HCT116 (cell line): ENCODE measurements at regions not wholly inside any gene's neighbourhood (a gene's known extent, or its start where the extent isn't known, plus 50 kb on each side); places are given as distances from the start of the nearest gene placed in this dataset.

ENCODE experiments used
- ATAC-seq: fragments of 200-7000 bp; cut with Tn5 transposase; 2 replicates; pipeline ENCODE4 v1.9.1; 2020; ENCODE audit warnings: mild to moderate bottlenecking, moderate library complexity
- BruUV-seq: library from RNA; stranded (reverse); fragments of 400-500 nt; replicated peaks from 2 replicates; lab custom pipeline; 2021; lab: Mats Ljungman, UMichigan
- CTCF ChIA-PET: fragments of 300-600 bp; sonication (Branson Sonifier 250); formaldehyde crosslinking; loops from one replicate; lab custom pipeline; 2021; ENCODE audit warnings: antibody characterized with exemption; lab: Charles Lee
- POLR2A ChIA-PET: fragments of 300-600, 350-600 bp; sonication (Branson Sonifier 250); formaldehyde crosslinking; loops from one replicate; lab custom pipeline; 2021; ENCODE audit warnings: antibody characterized with exemption; lab: Charles Lee
- RAD21 ChIA-PET, 2 experiments: fragments of 300-600 bp; sonication (Branson Sonifier 250); formaldehyde crosslinking; loops; one replicate each; lab custom pipeline; 2023; ENCODE audit warnings: low total read pairs in 2 of 2; ENCODE audit not compliant: uncharacterized antibody in 2 of 2, unreplicated experiment in 2 of 2, low non-redundant PET in 1 of 2; lab: Charles Lee
- DNase-seq: peaks from one replicate; pipeline ENCODE4 v3.0.0-alpha.2; 2010; ENCODE audit warnings: low read depth, low spot score
- H2AFZ ChIP-seq: fragments of 200-600 bp; shearing (Covaris generic), sonication (generic); 2 replicates; pipeline ENCODE4 v1.6.1; 2017; ENCODE audit warnings: low read depth, mixed run types, mixed read lengths, antibody characterized with exemption, low read length; ENCODE audit not compliant: poor library complexity, severe bottlenecking
- H3K27ac ChIP-seq: 2 replicates; pipeline ENCODE4 v1.5.1; 2012; ENCODE audit warnings: low read depth, low read length
- H3K27me3 ChIP-seq: fragments of 200-600 bp; sonication (generic); 2 replicates; pipeline ENCODE4 v1.6.1; 2016; ENCODE audit warnings: mixed run types, low read length, mixed read lengths; ENCODE audit not compliant: insufficient read depth
- H3K36me3 ChIP-seq, 2 experiments: fragments of 200-500 bp in 1 of 2; fragments of 200-600 bp in 1 of 2; sonication (Bioruptor generic) in 1 of 2; sonication (generic) in 1 of 2; 2 replicates each; pipeline versions ENCODE4 v1.5.1 to v1.6.1; 2014 to 2016; ENCODE audit warnings: low read length in 2 of 2, inconsistent platforms in 1 of 2, mixed read lengths in 1 of 2, mixed run types in 1 of 2; ENCODE audit not compliant: insufficient read depth in 2 of 2, control insufficient read depth in 1 of 2
- H3K4me1 ChIP-seq, 2 experiments: fragments of 200-600 bp in 1 of 2; sonication (generic) in 1 of 2; 2 replicates each; pipeline versions ENCODE4 v1.5.1 to v1.6.1; 2012 to 2017; ENCODE audit warnings: low read length in 2 of 2, inconsistent platforms in 1 of 2, mild to moderate bottlenecking in 1 of 2, mixed read lengths in 1 of 2, mixed run types in 1 of 2, moderate library complexity in 1 of 2; ENCODE audit not compliant: insufficient read depth in 2 of 2, control insufficient read depth in 1 of 2
- H3K4me2 ChIP-seq: fragments of 200-600 bp; sonication (generic); 2 replicates; pipeline ENCODE4 v1.6.1; 2017; ENCODE audit warnings: mixed run types, low read length, mixed read lengths
- H3K4me3 ChIP-seq, 2 experiments: fragments of 200-600 bp in 1 of 2; sonication (generic) in 1 of 2; replicated peaks in 1 of 2; 2 replicates each; pipeline ENCODE4 v1.5.1; 2011 to 2016; ENCODE audit warnings: low read length in 2 of 2, control low read depth in 1 of 2, low read depth in 1 of 2, mild to moderate bottlenecking in 1 of 2, mixed read lengths in 1 of 2, mixed run types in 1 of 2
- H3K79me2 ChIP-seq: fragments of 200-600 bp; sonication (generic); 2 replicates; pipeline ENCODE4 v1.6.1; 2017; ENCODE audit warnings: mild to moderate bottlenecking, mixed run types, low read length, moderate library complexity, mixed read lengths; ENCODE audit not compliant: insufficient read depth
- H3K9ac ChIP-seq: fragments of 200-600 bp; sonication (generic); 2 replicates; pipeline ENCODE4 v1.6.1; 2016; ENCODE audit warnings: low read length, mixed read lengths
- H3K9me2 ChIP-seq: fragments of 200-600 bp; sonication (generic), shearing (Covaris generic); 2 replicates; pipeline ENCODE4 v1.6.1; 2017; ENCODE audit warnings: mixed run types, mild to moderate bottlenecking, moderate library complexity; ENCODE audit not compliant: insufficient read depth
- H3K9me3 ChIP-seq, 2 experiments: fragments of 200-500 bp in 1 of 2; fragments of 200-600 bp in 1 of 2; sonication (Bioruptor generic) in 1 of 2; sonication (generic) in 1 of 2; 2 replicates each; pipeline ENCODE4 v1.6.1; 2014 to 2017; ENCODE audit warnings: low read length in 2 of 2, mixed read lengths in 2 of 2, inconsistent platforms in 1 of 2, low read depth in 1 of 2, mild to moderate bottlenecking in 1 of 2, mixed run types in 1 of 2, moderate library complexity in 1 of 2; ENCODE audit not compliant: control insufficient read depth in 1 of 2, insufficient read depth in 1 of 2
- H4K20me1 ChIP-seq: fragments of 200-600 bp; sonication (generic), shearing (Covaris generic); 2 replicates; pipeline ENCODE4 v1.6.1; 2017; ENCODE audit warnings: mixed run types, mild to moderate bottlenecking, moderate library complexity; ENCODE audit not compliant: insufficient read depth
- ATF3 ChIP-seq: IDR thresholded peaks from 2 replicates; pipeline ENCODE4 v1.6.1; 2012
- CBX3 ChIP-seq: IDR thresholded peaks from 2 replicates; pipeline ENCODE4 v1.6.1; 2012; ENCODE audit warnings: low read depth
- CEBPB ChIP-seq: IDR thresholded peaks from 2 replicates; pipeline ENCODE4 v1.6.1; 2012; ENCODE audit warnings: low read depth
- EGR1 ChIP-seq: IDR thresholded peaks from 2 replicates; pipeline ENCODE4 v1.6.1; 2012; ENCODE audit warnings: low read depth
- ELF1 ChIP-seq: IDR thresholded peaks from 2 replicates; pipeline ENCODE4 v1.6.1; 2012; ENCODE audit warnings: low read depth, borderline replicate concordance
- EZH2 ChIP-seq: fragments of 200-600 bp; sonication (generic); IDR thresholded peaks from 2 replicates; pipeline ENCODE4 v1.6.1; 2017; ENCODE audit warnings: antibody characterized with exemption, mixed run types
- EZH2phosphoT487 ChIP-seq: fragments of 200-600 bp; IDR thresholded peaks from 2 replicates; pipeline ENCODE4 v1.6.1; 2018; ENCODE audit warnings: antibody characterized with exemption, borderline replicate concordance
- FOSL1 ChIP-seq: IDR thresholded peaks from 2 replicates; pipeline ENCODE4 v1.6.1; 2012; ENCODE audit warnings: low read depth
- POLR2A ChIP-seq: IDR thresholded peaks from 2 replicates; pipeline ENCODE4 v1.7.0; 2011; ENCODE audit warnings: borderline replicate concordance; ENCODE audit not compliant: insufficient read depth, insufficient read length; ENCODE audit errors: extremely low read depth
- POLR2AphosphoS5 ChIP-seq: IDR thresholded peaks from 2 replicates; pipeline ENCODE4 v1.6.1; 2011; ENCODE audit warnings: mild to moderate bottlenecking, low read depth, low read length, moderate library complexity
- RAD21 ChIP-seq: IDR thresholded peaks from 2 replicates; pipeline ENCODE4 v1.6.1; 2012; ENCODE audit warnings: low read depth, mild to moderate bottlenecking
- SIN3A ChIP-seq: IDR thresholded peaks from 2 replicates; pipeline ENCODE4 v1.6.1; 2012; ENCODE audit warnings: low read depth
- SP1 ChIP-seq: IDR thresholded peaks from 2 replicates; pipeline ENCODE4 v1.6.1; 2012; ENCODE audit warnings: low read depth
- SRF ChIP-seq: IDR thresholded peaks from 2 replicates; pipeline ENCODE4 v1.6.1; 2012; ENCODE audit warnings: low read depth
- YY1 ChIP-seq: IDR thresholded peaks from 2 replicates; pipeline ENCODE4 v1.6.1; 2011; ENCODE audit warnings: low read length, low read depth, moderate library complexity, mild to moderate bottlenecking; ENCODE audit not compliant: insufficient replicate concordance; ENCODE audit errors: extremely low read depth
- ZFX ChIP-seq: fragments of 450-650 bp; IDR thresholded peaks from 2 replicates; pipeline ENCODE4 v1.6.1; 2017
- intact Hi-C: fragments of 100-400 bp; cut with micrococcal nuclease; formaldehyde crosslinking; loops from 2 replicates; pipeline ENCODE4 v1.10.0; 2022
- TF ChIP-seq, protein P1 (sequence below): IDR thresholded peaks from 2 replicates; pipeline ENCODE4 v1.6.1; 2012; ENCODE audit warnings: low read depth
- TF ChIP-seq, protein P2 (sequence below): IDR thresholded peaks from 2 replicates; pipeline ENCODE4 v1.6.1; 2012
- TF ChIP-seq, protein P3 (sequence below): IDR thresholded peaks from 2 replicates; pipeline ENCODE4 v1.6.1; 2011; ENCODE audit warnings: mild to moderate bottlenecking, low read length, moderate library complexity; ENCODE audit not compliant: insufficient replicate concordance; ENCODE audit errors: extremely low read depth
- TF ChIP-seq, protein P4 (sequence below), 3 experiments: fragments of 200-600 bp in 1 of 3; sonication (generic) in 1 of 3; IDR thresholded peaks in 2 of 3; conservative IDR thresholded peaks in 1 of 3; 2 replicates each; pipeline ENCODE4 v1.5.1; 2012 to 2017; ENCODE audit warnings: low read depth in 2 of 3, low read length in 2 of 3, antibody characterized with exemption in 1 of 3, borderline replicate concordance in 1 of 3, control low read depth in 1 of 3, mild to moderate bottlenecking in 1 of 3, mixed read lengths in 1 of 3, mixed run types in 1 of 3, moderate library complexity in 1 of 3; ENCODE audit not compliant: insufficient read depth in 1 of 3

GRCh38 chr6:44666324-44666723 lies 278.8 kb downstream of the CDC5L start:
- Histone ChIP-seq H2AFZ (no peak overlapping the region), H3K27ac (no peak overlapping the region), H3K9me3 (no peaks in the 10 kb centered on the region), H3K79me2 (no peaks in the 10 kb centered on the region), H3K9me2 (no peaks in the 10 kb centered on the region), H3K4me3 (no peak overlapping the region), H3K36me3 (no peaks in the 10 kb centered on the region), H3K4me2 (no peak overlapping the region), H3K27me3 (no peaks in the 10 kb centered on the region), H4K20me1 (no peaks in the 10 kb centered on the region), H3K4me1 (peaks cover 15 to 30% of the 10 kb centered on the region in 2 experiments), H3K9ac (no peak overlapping the region)
- no peak for TF ChIP-seq POLR2A
- no peak for TF ChIP-seq FOSL1
- TF ChIP-seq ELF1 = no peak
- TF ChIP-seq SP1 = no peak
- TF ChIP-seq EZH2 = no peak
- TF ChIP-seq RAD21 = no peak
- no peak for TF ChIP-seq CEBPB
- TF ChIP-seq, protein P1, sequence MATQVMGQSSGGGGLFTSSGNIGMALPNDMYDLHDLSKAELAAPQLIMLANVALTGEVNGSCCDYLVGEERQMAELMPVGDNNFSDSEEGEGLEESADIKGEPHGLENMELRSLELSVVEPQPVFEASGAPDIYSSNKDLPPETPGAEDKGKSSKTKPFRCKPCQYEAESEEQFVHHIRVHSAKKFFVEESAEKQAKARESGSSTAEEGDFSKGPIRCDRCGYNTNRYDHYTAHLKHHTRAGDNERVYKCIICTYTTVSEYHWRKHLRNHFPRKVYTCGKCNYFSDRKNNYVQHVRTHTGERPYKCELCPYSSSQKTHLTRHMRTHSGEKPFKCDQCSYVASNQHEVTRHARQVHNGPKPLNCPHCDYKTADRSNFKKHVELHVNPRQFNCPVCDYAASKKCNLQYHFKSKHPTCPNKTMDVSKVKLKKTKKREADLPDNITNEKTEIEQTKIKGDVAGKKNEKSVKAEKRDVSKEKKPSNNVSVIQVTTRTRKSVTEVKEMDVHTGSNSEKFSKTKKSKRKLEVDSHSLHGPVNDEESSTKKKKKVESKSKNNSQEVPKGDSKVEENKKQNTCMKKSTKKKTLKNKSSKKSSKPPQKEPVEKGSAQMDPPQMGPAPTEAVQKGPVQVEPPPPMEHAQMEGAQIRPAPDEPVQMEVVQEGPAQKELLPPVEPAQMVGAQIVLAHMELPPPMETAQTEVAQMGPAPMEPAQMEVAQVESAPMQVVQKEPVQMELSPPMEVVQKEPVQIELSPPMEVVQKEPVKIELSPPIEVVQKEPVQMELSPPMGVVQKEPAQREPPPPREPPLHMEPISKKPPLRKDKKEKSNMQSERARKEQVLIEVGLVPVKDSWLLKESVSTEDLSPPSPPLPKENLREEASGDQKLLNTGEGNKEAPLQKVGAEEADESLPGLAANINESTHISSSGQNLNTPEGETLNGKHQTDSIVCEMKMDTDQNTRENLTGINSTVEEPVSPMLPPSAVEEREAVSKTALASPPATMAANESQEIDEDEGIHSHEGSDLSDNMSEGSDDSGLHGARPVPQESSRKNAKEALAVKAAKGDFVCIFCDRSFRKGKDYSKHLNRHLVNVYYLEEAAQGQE = no peak
- no peak for TF ChIP-seq CBX3
- TF ChIP-seq, protein P2, sequence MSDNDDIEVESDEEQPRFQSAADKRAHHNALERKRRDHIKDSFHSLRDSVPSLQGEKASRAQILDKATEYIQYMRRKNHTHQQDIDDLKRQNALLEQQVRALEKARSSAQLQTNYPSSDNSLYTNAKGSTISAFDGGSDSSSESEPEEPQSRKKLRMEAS = no peak
- TF ChIP-seq, protein P3, sequence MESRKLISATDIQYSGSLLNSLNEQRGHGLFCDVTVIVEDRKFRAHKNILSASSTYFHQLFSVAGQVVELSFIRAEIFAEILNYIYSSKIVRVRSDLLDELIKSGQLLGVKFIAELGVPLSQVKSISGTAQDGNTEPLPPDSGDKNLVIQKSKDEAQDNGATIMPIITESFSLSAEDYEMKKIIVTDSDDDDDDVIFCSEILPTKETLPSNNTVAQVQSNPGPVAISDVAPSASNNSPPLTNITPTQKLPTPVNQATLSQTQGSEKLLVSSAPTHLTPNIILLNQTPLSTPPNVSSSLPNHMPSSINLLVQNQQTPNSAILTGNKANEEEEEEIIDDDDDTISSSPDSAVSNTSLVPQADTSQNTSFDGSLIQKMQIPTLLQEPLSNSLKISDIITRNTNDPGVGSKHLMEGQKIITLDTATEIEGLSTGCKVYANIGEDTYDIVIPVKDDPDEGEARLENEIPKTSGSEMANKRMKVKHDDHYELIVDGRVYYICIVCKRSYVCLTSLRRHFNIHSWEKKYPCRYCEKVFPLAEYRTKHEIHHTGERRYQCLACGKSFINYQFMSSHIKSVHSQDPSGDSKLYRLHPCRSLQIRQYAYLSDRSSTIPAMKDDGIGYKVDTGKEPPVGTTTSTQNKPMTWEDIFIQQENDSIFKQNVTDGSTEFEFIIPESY = no peak
- no peak for TF ChIP-seq YY1
- TF ChIP-seq POLR2AphosphoS5 = no peak
- no peak for TF ChIP-seq ZFX
- TF ChIP-seq SIN3A = no peak
- TF ChIP-seq EZH2phosphoT487 = no peak
- no peak for TF ChIP-seq EGR1
- TF ChIP-seq, protein P4, sequence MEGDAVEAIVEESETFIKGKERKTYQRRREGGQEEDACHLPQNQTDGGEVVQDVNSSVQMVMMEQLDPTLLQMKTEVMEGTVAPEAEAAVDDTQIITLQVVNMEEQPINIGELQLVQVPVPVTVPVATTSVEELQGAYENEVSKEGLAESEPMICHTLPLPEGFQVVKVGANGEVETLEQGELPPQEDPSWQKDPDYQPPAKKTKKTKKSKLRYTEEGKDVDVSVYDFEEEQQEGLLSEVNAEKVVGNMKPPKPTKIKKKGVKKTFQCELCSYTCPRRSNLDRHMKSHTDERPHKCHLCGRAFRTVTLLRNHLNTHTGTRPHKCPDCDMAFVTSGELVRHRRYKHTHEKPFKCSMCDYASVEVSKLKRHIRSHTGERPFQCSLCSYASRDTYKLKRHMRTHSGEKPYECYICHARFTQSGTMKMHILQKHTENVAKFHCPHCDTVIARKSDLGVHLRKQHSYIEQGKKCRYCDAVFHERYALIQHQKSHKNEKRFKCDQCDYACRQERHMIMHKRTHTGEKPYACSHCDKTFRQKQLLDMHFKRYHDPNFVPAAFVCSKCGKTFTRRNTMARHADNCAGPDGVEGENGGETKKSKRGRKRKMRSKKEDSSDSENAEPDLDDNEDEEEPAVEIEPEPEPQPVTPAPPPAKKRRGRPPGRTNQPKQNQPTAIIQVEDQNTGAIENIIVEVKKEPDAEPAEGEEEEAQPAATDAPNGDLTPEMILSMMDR (IDR thresholded peaks at IDR 0.05 in 2 of 3, conservative IDR thresholded peaks at IDR 0.05 in 1 of 3; ENCODE audit: borderline replicate concordance in 1 of 3, insufficient read depth in 1 of 3, low read depth in 2 of 3, low read length in 2 of 3) = no peak
- TF ChIP-seq SRF = no peak
- no peak for TF ChIP-seq ATF3
- intact Hi-C loops = no loop called here
- ChIA-PET POLR2A (no interaction called here), RAD21 (no interaction called here), CTCF (no interaction called here)
- DNase-seq (no peak), ATAC-seq (no peak)
- BruUV-seq = no TSS peak
